HG03432 (cell line): ENCODE measurements at regions not wholly inside any gene's neighbourhood (a gene's known extent, or its start where the extent isn't known, plus 50 kb on each side); places are given as distances from the start of the nearest gene placed in this dataset.

ENCODE experiments used
- ATAC-seq: cut with Tn5 transposase; IDR thresholded peaks from one replicate; pipeline ENCODE4 v1.9.1; 2021; ENCODE audit warnings: mild to moderate bottlenecking, moderate library complexity; ENCODE audit not compliant: unreplicated experiment

GRCh38 chr10:129074939-129075338, 392.1 kb upstream of the MGMT start:
- ATAC-seq, result no peak

DNA sequence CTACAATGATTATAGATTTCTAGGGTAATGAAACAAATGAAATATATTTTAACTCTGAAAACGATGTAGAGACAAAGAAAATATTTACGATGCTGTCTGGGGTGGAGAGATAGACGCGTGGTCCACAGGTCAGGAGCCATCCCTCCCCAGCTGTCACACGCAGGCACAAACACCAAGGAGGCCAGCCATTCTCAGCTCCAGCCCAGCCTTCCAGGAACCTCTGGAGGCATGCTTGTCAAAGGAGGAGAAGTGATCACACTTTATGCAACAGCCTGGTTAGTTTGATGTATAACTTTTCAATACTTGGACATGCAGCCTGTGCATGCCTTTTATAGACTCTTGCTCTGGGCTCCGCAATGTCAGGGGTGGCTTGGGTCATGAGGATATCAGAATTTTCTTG, 391.5 kb upstream of the MGMT start:
- no peak for ATAC-seq

DNA sequence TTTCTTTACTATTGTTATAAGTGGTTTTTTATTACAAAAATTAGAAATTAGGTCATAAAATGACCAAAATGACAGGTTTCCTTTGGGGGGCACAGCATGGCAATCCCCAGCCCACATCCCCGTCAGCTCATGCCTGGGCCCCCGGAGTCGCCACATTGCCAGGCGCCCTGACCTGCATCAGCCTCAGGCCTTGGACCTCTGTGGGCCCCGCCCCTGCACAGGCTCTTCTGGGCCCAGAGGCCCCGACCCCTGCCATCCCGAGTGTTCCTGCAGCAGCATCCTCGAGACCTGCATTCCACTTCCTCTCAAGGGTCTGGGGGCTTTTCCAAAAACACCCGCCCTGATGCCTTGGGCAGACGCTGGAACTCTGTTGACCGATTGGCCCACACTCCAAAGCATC, 391.1 kb upstream of the MGMT start:
- ATAC-seq, result no peak

DNA sequence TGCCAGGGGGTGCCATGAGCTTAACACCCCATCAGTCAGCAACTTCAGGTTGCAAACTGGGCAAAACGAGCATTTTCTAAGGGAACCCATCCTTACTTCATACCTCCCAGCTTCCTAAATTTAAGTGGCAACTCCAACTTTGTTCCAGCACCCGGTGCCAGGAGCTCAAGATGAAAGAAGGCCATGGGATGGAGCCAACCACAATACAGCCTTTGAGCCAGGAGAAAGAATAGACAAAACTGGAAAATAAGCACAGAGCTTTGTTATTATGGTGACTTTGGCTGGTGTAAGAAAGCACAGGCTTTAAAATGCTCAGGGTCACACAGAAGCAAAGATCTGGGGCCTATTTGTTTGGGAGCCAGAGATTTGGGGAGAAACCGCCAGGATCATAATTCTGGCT, 388.7 kb upstream of the MGMT start:
- ATAC-seq, result no peak

- no peak for ATAC-seq
Observed at GRCh38 chr10:129078746-129079145, 388.3 kb upstream of the MGMT start.

GRCh38 chr10:129079705-129080104, 387.3 kb upstream of the MGMT start:
- ATAC-seq, result no peak

DNA sequence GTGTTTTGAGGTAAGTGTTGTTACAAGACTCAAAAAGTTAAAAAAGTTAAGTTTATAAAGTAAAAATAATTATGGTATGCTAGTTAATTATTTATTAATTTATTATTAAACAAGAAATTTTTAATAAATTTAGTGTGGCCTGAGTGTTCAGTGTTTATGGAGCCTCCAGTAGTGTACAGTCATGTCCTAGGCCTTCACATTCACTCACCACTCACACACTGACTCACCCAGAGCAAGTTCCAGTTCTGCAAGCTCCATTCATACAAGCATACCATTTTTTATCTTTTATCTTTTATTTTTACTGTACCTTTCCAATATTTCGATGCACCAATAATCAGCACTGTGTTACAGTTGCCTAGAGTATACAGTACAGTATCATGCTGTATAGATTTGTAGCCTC, 381.2 kb upstream of the MGMT start:
- no peak for ATAC-seq

GRCh38 chr10:129089341-129089740, 377.7 kb upstream of the MGMT start:
- no peak for ATAC-seq

DNA sequence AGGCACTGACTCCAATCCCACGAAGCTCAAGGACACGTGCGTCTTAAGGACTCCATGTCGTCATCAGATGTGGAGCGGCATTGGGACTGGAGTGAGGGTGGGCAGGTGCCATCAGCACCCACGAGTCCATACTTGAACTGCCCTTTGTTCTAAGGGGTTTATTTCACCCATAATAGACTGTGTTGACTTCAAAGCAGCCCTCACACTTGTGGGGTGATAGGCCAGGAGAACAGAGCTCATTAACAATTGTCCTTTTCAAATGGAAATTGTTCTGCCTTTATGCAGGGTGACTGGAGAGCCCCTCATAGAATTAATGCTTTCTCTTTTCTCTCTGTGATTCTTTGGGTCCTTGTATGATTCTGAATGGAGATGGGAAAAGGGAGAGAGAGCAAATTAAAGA, 376.9 kb upstream of the MGMT start:
- no peak for ATAC-seq

- no peak for ATAC-seq
Observed at GRCh38 chr10:129090618-129091366, 376.2 kb upstream of the MGMT start.

- ATAC-seq, result no peak
Observed at GRCh38 chr10:129093641-129094040, 373.4 kb upstream of the MGMT start.

- ATAC-seq, result no peak
Observed at GRCh38 chr10:129094233-129094632, 372.8 kb upstream of the MGMT start.

- no peak for ATAC-seq
Observed at GRCh38 chr10:129094861-129095260, 372.2 kb upstream of the MGMT start.

- ATAC-seq, result no peak
Observed at GRCh38 chr10:129095680-129096064, 371.4 kb upstream of the MGMT start.

DNA sequence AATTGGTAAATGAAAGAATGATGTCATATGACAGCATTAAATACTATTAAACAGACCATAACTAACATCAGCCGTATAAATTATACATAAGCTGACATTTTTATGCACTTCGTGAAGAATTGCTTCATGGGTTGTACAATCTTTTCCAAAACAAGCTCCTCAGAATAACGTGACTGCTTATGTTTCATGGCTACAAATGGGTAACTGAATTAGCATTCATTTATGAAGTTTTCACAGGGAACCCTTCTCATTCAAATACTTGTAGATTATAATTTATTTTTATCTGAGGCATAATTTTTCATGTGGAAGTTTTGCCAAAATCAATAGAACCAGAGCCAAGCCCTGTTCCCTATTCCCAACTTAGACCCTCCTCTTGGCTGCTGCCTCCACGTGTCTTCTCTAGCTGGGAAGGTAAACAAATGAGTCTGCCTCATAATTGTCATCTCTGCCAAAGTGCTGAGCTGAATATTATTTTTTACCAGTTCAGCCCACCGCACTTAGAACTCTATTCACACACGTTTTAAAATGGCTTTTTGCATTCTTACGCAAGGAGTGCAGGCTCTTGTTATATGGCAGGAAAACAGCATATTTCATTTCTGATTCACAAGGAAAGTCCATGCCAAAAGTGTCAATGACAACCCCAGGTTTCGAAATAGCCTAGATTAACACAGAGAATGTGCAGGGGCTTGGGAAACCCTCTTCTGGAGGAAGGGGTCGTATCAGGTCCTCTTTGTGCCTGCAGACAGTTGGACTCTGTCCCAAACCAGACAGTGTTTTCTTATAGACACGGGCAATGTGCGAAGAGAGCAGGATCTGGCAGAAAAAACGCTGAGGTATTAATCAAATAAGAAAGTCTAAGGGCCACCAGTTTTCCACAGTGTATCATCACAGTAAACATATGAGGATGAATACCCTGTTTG, 370.7 kb upstream of the MGMT start:
- ATAC-seq, result no peak

GRCh38 chr10:129097776-129098330, 369.2 kb upstream of the MGMT start:
- no peak for ATAC-seq

- no peak for ATAC-seq
Observed at GRCh38 chr10:129098517-129098916, 368.5 kb upstream of the MGMT start.

DNA sequence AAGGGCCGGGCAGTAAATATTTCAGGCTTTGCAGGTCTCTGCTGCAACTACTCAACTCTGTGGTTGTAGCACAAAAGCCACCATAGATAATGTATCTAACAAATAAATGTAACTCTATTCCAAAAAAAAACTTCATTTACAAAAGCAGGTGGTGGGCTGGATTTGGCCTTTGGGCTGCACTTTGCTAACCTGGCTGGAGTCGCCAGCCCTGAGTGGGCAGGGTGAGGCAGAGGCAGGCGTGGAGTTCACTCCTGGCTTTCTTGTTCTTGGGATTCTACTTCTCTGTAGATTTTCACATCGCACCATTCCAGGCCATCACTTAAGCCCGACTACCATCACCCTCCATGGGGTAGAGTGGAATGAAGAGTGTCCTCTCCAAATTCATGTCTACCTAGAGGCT, 367.6 kb upstream of the MGMT start:
- ATAC-seq, result no peak

DNA sequence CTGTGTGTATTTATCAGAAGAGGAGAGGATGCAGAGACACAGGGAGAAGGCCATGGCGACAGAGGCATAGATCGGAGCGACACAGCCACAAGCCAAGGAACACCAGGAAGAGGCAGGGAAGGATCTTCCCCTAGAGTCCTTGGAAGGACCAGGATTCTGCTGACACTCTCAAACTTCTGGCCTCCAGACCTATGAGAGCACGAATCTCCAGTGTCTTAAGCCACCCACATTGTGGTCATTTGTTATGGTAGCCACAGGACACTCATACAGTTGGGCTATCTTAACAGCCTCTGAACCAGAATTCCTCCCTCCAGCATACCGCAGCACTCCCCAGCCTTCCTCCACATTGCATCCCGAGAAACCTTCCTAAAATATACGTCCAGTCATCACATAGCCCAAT, 367.0 kb upstream of the MGMT start:
- ATAC-seq, result no peak

GRCh38 chr10:129101232-129101980, 365.6 kb upstream of the MGMT start:
- no peak for ATAC-seq
